ENCODE measurements at regions not wholly inside any gene's neighbourhood (a gene's known extent, or its start where the extent isn't known, plus 50 kb on each side); places are given as distances from the start of the nearest gene placed in this dataset.

- no peak for TF ChIP-seq CTCF (IDR thresholded peaks at IDR 0.05)
- TF ChIP-seq POLR2A (IDR thresholded peaks at IDR 0.05) = no peak
These were observed 549.0 kb upstream of the GRID2 start for GRCh38 chr4:91754716-91755115.

Measured in heart left ventricle (tissue), 13 donors.